ENCODE measurements at regions not wholly inside any gene's neighbourhood (a gene's known extent, or its start where the extent isn't known, plus 50 kb on each side); places are given as distances from the start of the nearest gene placed in this dataset.

- Histone ChIP-seq H3K4me1 (ENCODE audit: control insufficient read depth, insufficient read depth, low read length) (peaks cover 12% of the 10 kb centered on the region), H3K27ac (ENCODE audit: insufficient read depth, low read length) (no peak overlapping the region), H2BK120ac (ENCODE audit: low read depth, low read length) (no peak overlapping the region; the same call in 1 of the 2 replicates), H3K9me3 (ENCODE audit: control insufficient read depth, insufficient read depth, low read length) (no peaks in the 10 kb centered on the region), H3K36me3 (ENCODE audit: control insufficient read depth, insufficient read depth, low read length) (no peaks in the 10 kb centered on the region), H4K20me1 (ENCODE audit: insufficient read depth, low read length) (no peaks in the 10 kb centered on the region), H4K5ac (ENCODE audit: low read depth, low read length) (no peak overlapping the region), H3K56ac (ENCODE audit: extremely low read depth, insufficient read depth, low read length) (no peak overlapping the region), H3K27me3 (ENCODE audit: control insufficient read depth, insufficient read depth, low read length) (no peaks in the 10 kb centered on the region), H3K9me1 (ENCODE audit: insufficient read depth, low read length) (peaks cover 16% of the 10 kb centered on the region), H2AK5ac (ENCODE audit: low read depth, low read length) (peak overlapping the region; percentile 92), H2AK9ac (replicated peaks; ENCODE audit: low read depth, low read length, poor library complexity) (peak overlapping the region; percentile 71), H3K9ac (ENCODE audit: low read depth, low read length) (no peak overlapping the region), H3K18ac (ENCODE audit: low read depth, low read length) (no peak overlapping the region), H3K4ac (ENCODE audit: low read depth, low read length) (peak overlapping the region; percentile 52), H3K23ac (ENCODE audit: low read depth, low read length) (peak overlapping the region; percentile 28), H2BK5ac (ENCODE audit: low read depth, low read length, poor library complexity, severe bottlenecking) (no peak overlapping the region), H3K4me2 (ENCODE audit: low read depth, low read length) (no peak overlapping the region), H2BK20ac (ENCODE audit: low read depth, low read length) (peak overlapping the region; percentile 49), H2AFZ (replicated peaks; ENCODE audit: low read length, poor library complexity) (peak overlapping the region; percentile 74), H4K91ac (ENCODE audit: insufficient read depth, low read depth, low read length) (no peak overlapping the region; the same call in 1 of the 2 replicates), H3K14ac (replicated peaks; ENCODE audit: low read depth, low read length) (peak overlapping the region; percentile 47; the same call in 1 of the 2 replicates), H3K4me3 (ENCODE audit: insufficient read depth, low read depth, low read length) (no peak overlapping the region), H2BK15ac (ENCODE audit: low read depth, low read length) (peak overlapping the region; percentile 64; the same call in 1 of the 3 replicates), H4K8ac (ENCODE audit: low read depth in 2 of 2, low read length in 2 of 2) (no peak overlapping the region; a peak in 1 of 4 replicates), H3K79me1 (ENCODE audit: low read depth in 1 of 2, low read length in 2 of 2) (no peaks in the 10 kb centered on the region)
- CTCF ChIA-PET = no interaction called here
- dilution Hi-C loops (cut with HindIII; ENCODE audit: low sequenced_read_pairs, unreplicated experiment) = no loop called here
- DNase-seq (no peak), ATAC-seq (ENCODE audit: low read depth) (no peak)
- POLR2A ChIA-PET (ENCODE audit: unreplicated experiment) = no interaction called here
- no TSS peak for BruUV-seq (replicated peaks)
- intact Hi-C loops (cut with micrococcal nuclease) = no loop called here
- TF ChIP-seq SMC3 (IDR thresholded peaks at IDR 0.05; ENCODE audit: low read depth, low read length) (no peak), FOS (IDR thresholded peaks at IDR 0.05; ENCODE audit: low read depth, low read length) (no peak)
- in situ Hi-C loops (cut with MboI; ENCODE audit: low sequenced_read_pairs) = no loop called here
- WGBS, 2 experiments (ENCODE audit: extremely low coverage in 2 of 2, insufficient read length in 1 of 2) = no CpG with 5 or more reads among the region's 3 CpGs
Observed at GRCh38 chr2:11077411-11077810, 77.9 kb upstream of the SLC66A3 start.
